Pancreas (tissue), 10 donors: ENCODE measurements at regions not wholly inside any gene's neighbourhood (a gene's known extent, or its start where the extent isn't known, plus 50 kb on each side); places are given as distances from the start of the nearest gene placed in this dataset.

Experiments
- ATAC-seq, 4 donors: fragments of 200-7000 bp; cut with Tn5 transposase; one replicate each; pipeline versions ENCODE4 v1.8.0 to v1.9.1; 2020; ENCODE audit warnings: mild to moderate bottlenecking in 4 of 4, moderate library complexity in 4 of 4
- DNase-seq, 6 donors: peaks; one replicate each; pipeline ENCODE4 v3.0.0-alpha.2; 2020
- FAIRE-seq: peaks from 2 replicates; lab custom pipeline; 2012; peaks lifted over from hg19 to GRCh38; lab: Jason Lieb, UNC
- H3K27ac ChIP-seq, 4 donors: fragments of 200-600 bp; sonication (generic); 1 replicate in 3 of 4; 2 replicates in 1 of 4; pipeline versions ENCODE4 v1.5.0 to v1.8.0; 2020
- H3K27me3 ChIP-seq, 4 donors: fragments of 200-600 bp; one replicate each; pipeline ENCODE4 v1.8.0; 2021
- H3K36me3 ChIP-seq, 3 donors: fragments of 200-600 bp; sonication (generic) in 1 of 3; one replicate each; pipeline versions ENCODE4 v1.5.0 to v1.8.0; 2020 to 2021
- H3K4me1 ChIP-seq, 3 donors: fragments of 200-600 bp; one replicate each; pipeline ENCODE4 v1.8.0; 2021
- H3K4me3 ChIP-seq, 4 donors: fragments of 200-600 bp; sonication (generic) in 2 of 4; one replicate each; pipeline versions ENCODE4 v1.5.0 to v1.8.0; 2020 to 2021
- H3K9me3 ChIP-seq, 4 donors: fragments of 200-600 bp; one replicate each; pipeline ENCODE4 v1.8.0; 2021
- WGBS, 2 donors: extraction: QIAGEN DNeasy Blood & Tissue Kit; methylation state at CpG; one replicate each; pipeline ENCODE4 v1.1.7; 2013; 5-methylcytosine and 5-hydroxymethylcytosine counted together
- intact Hi-C, 3 donors: fragments of 100-400 bp; cut with DNase I; formaldehyde crosslinking; loops; one replicate each; pipeline versions ENCODE4 v1.11.1 to v1.14.2; 2022
- TF ChIP-seq, protein P1 (sequence below), 4 donors: fragments of 200-600 bp; sonication (generic) in 3 of 4; IDR thresholded peaks; one replicate each; pipeline versions ENCODE4 v1.5.0 to v1.8.0; 2021; ENCODE audit warnings: antibody characterized with exemption in 4 of 4
- donor health status: healthy with polysubstance abuse.
- donor health status: DM: no; HTN: no; CAD: no; lungs with moderate emphysema.
- donor health status: DM: no; HTN: no; CAD: no.
- donor health status: control.
- donor health status: control.
- donor health status: Bipolar disorder and iron deficiency.
- donor health status: DM: yes; HTN: yes; CAD: no.
- donor health status: DM: no; HTN: no; CAD: no.
- donor health status: DM: no; HTN: no; CAD: no.
- donor health status: DM: yes; HTN: yes; CAD: no.

DNA sequence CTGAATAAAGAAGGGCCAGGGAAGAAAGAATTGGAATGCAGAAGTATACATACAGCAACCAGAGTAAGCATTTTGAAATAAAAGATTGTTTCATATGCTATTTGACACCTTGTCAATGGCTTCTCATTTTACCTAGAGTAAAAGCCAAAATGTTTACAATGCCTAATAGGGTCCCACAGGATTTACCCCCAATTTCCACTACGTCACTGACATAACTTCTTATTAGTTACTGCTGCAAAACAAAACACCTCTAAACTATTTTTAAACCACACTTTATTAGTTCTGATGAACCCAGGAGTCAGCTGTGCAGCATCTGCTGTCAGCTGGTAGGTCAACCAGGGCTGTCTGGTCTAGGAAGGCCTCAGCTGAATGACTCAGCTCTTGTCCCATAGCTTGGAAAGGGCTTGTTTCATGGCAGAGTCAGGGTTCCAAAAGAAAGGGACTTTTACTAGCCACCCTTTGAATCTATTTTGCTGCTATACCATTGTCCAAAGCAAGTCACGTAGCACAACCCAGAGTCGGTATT, 945.1 kb downstream of the EPHA3 start:
- H3K4me1 ChIP-seq = no peaks in the 10 kb centered on the region
- whole genome bisulfite sequencing, 2 donors = 67 to 78% methylated on average over 3 of the region's 3 CpGs
- H3K4me3 ChIP-seq = no peak overlapping the region
- no peaks in the 10 kb centered on the region for H3K9me3 ChIP-seq
- FAIRE-seq (no peak), DNase-seq (no peak), ATAC-seq (no peak)
- intact Hi-C loops = no loop called here
- no peaks in the 10 kb centered on the region for H3K27me3 ChIP-seq
- H3K36me3 ChIP-seq = no peaks in the 10 kb centered on the region
- H3K27ac ChIP-seq = no peak overlapping the region
- TF ChIP-seq, protein P1, sequence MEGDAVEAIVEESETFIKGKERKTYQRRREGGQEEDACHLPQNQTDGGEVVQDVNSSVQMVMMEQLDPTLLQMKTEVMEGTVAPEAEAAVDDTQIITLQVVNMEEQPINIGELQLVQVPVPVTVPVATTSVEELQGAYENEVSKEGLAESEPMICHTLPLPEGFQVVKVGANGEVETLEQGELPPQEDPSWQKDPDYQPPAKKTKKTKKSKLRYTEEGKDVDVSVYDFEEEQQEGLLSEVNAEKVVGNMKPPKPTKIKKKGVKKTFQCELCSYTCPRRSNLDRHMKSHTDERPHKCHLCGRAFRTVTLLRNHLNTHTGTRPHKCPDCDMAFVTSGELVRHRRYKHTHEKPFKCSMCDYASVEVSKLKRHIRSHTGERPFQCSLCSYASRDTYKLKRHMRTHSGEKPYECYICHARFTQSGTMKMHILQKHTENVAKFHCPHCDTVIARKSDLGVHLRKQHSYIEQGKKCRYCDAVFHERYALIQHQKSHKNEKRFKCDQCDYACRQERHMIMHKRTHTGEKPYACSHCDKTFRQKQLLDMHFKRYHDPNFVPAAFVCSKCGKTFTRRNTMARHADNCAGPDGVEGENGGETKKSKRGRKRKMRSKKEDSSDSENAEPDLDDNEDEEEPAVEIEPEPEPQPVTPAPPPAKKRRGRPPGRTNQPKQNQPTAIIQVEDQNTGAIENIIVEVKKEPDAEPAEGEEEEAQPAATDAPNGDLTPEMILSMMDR (IDR thresholded peaks at IDR 0.05) = no peak

DNA sequence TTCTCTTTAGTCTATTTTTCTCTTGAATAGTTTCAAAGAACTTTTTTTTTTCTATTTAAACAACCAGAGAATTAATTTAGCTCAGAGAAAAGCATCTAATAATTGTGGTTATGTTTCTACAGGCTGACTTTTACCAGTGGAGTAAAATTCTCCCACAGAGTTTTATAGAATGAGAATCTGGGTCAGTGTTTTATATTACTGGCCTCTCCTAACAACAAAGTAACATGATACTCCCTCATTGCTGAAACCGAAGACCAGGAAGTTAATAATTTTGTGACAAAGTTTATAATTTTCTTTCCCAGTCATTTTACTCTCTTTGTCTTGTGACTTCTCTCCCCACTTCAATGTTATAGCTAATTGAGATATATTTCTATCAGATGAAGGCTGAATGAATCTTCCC, 946.9 kb downstream of the EPHA3 start:
- 19 to 27% methylated on average over 1 of the region's 1 CpG for WGBS, 2 donors
- Histone ChIP-seq H3K9me3 (no peaks in the 10 kb centered on the region), H3K27me3 (no peaks in the 10 kb centered on the region), H3K27ac (no peak overlapping the region), H3K36me3 (no peaks in the 10 kb centered on the region), H3K4me3 (no peak overlapping the region), H3K4me1 (no peaks in the 10 kb centered on the region)
- FAIRE-seq (no peak), DNase-seq (no peak), ATAC-seq (no peak)
- intact Hi-C loops = no loop called here
- TF ChIP-seq, protein P1 (IDR thresholded peaks at IDR 0.05) = no peak

DNA sequence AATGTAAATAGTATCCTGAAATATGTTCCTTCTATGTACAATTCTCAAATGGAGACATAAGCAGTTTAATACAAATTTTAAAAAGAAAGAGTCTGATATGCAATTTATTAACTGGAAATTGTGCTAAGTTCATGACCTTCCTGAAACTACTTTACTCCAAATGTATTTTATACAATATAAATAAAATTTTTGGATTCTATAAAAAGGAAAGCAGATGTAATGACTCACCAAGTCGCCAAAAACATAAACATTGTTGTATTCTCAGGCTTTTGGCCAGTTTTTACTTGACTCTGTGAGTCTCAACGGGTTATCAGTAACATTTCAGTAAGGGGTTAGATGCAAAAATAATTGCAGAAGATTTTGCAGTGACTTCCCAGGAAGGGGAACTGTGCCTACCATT, 948.2 kb downstream of the EPHA3 start:
- 28 to 30% methylated on average over 2 of the region's 2 CpGs for WGBS, 2 donors
- no peak overlapping the region for H3K4me3 ChIP-seq
- no peaks in the 10 kb centered on the region for H3K4me1 ChIP-seq
- FAIRE-seq (no peak), ATAC-seq (no peak), DNase-seq (no peak)
- intact Hi-C loops = no loop called here
- H3K27ac ChIP-seq = no peak overlapping the region
- no peaks in the 10 kb centered on the region for H3K36me3 ChIP-seq
- H3K27me3 ChIP-seq = no peaks in the 10 kb centered on the region
- TF ChIP-seq, protein P1 (IDR thresholded peaks at IDR 0.05) = no peak
- no peaks in the 10 kb centered on the region for H3K9me3 ChIP-seq

DNA sequence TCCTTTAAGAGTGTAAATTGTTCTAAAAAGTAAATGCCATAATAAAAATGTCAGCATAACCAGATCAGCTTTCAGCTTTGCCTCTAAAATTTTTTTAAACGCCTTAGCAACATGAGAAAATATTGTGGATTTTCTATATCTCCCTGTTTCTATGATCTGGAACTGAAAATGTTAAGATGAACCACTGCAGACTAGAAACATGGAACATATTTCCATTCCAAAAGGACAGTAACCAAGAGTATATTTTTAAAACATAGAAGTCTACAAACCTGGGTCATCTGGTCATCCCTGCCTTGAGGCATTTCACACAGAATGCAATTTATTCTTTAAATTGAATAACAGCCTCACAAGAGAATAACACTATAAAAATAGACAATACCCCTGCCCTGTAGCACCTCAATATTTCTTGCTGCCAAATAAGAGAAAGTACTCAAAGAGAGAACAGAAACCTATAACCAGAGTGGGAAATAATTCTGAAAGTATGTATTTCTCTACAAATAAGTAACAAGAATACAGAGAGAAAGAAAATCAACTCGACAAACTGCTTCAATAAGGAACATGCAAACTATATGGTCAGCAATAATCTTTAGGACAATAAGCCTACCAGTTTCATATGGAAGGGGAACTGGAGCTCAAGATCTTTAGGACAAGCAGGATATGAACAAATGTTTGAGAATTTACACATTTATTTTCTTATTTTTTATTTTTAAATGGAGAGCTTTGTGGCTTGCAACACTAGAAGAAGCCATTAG, 949.0 kb downstream of the EPHA3 start:
- DNase-seq (no peak), FAIRE-seq (no peak), ATAC-seq (no peak)
- TF ChIP-seq, protein P1 (IDR thresholded peaks at IDR 0.05) = no peak
- H3K36me3 ChIP-seq = no peaks in the 10 kb centered on the region
- H3K9me3 ChIP-seq = no peaks in the 10 kb centered on the region
- 41 to 55% methylated on average over 2 of the region's 2 CpGs for WGBS, 2 donors
- no peak overlapping the region for H3K4me3 ChIP-seq
- no peaks in the 10 kb centered on the region for H3K4me1 ChIP-seq
- no peaks in the 10 kb centered on the region for H3K27me3 ChIP-seq
- H3K27ac ChIP-seq = no peak overlapping the region
- intact Hi-C loops = no loop called here

DNA sequence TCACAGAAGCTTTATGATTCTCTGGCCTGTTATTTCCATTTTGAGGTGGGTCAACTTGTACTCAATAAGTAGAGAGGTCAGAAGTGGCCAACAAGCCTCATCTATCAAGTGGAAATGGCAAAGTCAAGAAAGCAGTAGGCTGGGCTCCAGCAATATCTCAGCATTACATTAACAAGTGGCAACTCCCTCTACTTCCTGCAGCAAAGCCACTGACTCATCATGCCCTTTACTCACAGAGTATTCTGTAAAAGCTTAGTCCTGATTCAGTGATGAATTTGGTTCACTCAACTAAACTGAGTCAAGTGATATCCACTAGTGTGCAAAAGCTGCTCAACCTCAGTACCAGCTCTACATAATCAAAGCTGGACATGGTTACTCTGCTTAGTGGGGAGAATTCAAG, 954.6 kb downstream of the EPHA3 start:
- H3K36me3 ChIP-seq = no peaks in the 10 kb centered on the region
- H3K27me3 ChIP-seq = no peaks in the 10 kb centered on the region
- no peak for DNase-seq
- no peak overlapping the region for H3K27ac ChIP-seq
- TF ChIP-seq, protein P1 (IDR thresholded peaks at IDR 0.05) = no peak
- H3K4me3 ChIP-seq = no peak overlapping the region
- H3K9me3 ChIP-seq = no peaks in the 10 kb centered on the region
- FAIRE-seq = no peak
- intact Hi-C loops = no loop called here
- H3K4me1 ChIP-seq = no peaks in the 10 kb centered on the region
- ATAC-seq = peak in 1 of 4 donors; percentile 43
